ENCODE measurements at regions not wholly inside any gene's neighbourhood (a gene's known extent, or its start where the extent isn't known, plus 50 kb on each side); places are given as distances from the start of the nearest gene placed in this dataset.
"Not testable (repeated sequence)": the region's sequence is repeated elsewhere in the genome, so short reads cannot be mapped to it uniquely, and the experiment has no call there.

DNA sequence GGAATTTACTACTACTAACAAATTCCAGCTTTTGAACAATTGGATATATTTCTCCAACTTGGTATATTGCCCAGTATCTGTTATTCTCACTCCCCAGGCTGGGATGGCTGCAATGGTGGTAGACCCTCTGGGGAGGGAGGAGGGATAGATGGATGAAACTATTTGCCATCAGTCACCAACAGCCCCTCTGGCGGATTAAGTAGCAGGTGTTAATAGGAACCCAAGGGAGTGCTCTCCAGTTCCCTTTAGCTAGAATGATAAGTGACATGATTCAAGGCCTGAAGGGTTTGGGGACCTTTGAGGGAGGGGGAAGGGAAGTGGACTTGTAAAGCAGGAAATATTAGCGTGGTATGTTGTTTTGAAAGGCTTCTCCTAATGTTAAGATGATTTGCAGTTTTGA, 824.0 kb upstream of the ARRDC3 start:
- Histone ChIP-seq H3K4me3 (no peak overlapping the region), H3K27ac (no peak overlapping the region), H3K27me3 (no peaks in the 10 kb centered on the region), H3K36me3 (no peaks in the 10 kb centered on the region), H3K9me3 (no peaks in the 10 kb centered on the region), H3K4me1 (no peaks in the 10 kb centered on the region)
- ATAC-seq, result no peak
- TF ChIP-seq POLR2A (IDR thresholded peaks at IDR 0.05), result no peak
- no peak for DNase-seq
- intact Hi-C loops (cut with DNase I), result no loop called here
- 28% methylated on average over 2 of the region's 2 CpGs for WGBS (ENCODE audit: insufficient coverage, low coverage, low lambda C conversion rate, missing lambda C conversion rate)

GRCh38 chr5:92206681-92207080, 823.6 kb upstream of the ARRDC3 start:
- H3K36me3 ChIP-seq, result no peaks in the 10 kb centered on the region
- TF ChIP-seq POLR2A (IDR thresholded peaks at IDR 0.05), result no peak
- TF ChIP-seq, protein P1, sequence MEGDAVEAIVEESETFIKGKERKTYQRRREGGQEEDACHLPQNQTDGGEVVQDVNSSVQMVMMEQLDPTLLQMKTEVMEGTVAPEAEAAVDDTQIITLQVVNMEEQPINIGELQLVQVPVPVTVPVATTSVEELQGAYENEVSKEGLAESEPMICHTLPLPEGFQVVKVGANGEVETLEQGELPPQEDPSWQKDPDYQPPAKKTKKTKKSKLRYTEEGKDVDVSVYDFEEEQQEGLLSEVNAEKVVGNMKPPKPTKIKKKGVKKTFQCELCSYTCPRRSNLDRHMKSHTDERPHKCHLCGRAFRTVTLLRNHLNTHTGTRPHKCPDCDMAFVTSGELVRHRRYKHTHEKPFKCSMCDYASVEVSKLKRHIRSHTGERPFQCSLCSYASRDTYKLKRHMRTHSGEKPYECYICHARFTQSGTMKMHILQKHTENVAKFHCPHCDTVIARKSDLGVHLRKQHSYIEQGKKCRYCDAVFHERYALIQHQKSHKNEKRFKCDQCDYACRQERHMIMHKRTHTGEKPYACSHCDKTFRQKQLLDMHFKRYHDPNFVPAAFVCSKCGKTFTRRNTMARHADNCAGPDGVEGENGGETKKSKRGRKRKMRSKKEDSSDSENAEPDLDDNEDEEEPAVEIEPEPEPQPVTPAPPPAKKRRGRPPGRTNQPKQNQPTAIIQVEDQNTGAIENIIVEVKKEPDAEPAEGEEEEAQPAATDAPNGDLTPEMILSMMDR (IDR thresholded peaks at IDR 0.05), result no peak
- no peaks in the 10 kb centered on the region for H3K4me1 ChIP-seq
- intact Hi-C loops (cut with DNase I), result no loop called here
- DNase-seq (no peak), ATAC-seq (no peak)
- H3K4me3 ChIP-seq, result no peak overlapping the region
- no peak overlapping the region for H3K27ac ChIP-seq
- WGBS (ENCODE audit: insufficient coverage, low coverage, low lambda C conversion rate, missing lambda C conversion rate), result 56% methylated on average over 5 of the region's 5 CpGs
- H3K27me3 ChIP-seq, result no peaks in the 10 kb centered on the region
- no peaks in the 10 kb centered on the region for H3K9me3 ChIP-seq

- H3K27me3 ChIP-seq; intact Hi-C loops (cut with DNase I); H3K4me3 ChIP-seq; H3K9me3 ChIP-seq; DNase-seq; H3K4me1 ChIP-seq; H3K27ac ChIP-seq; ATAC-seq; H3K36me3 ChIP-seq: not testable (repeated sequence)
- WGBS (ENCODE audit: insufficient coverage, low coverage, low lambda C conversion rate, missing lambda C conversion rate), result 93% methylated on average over 8 of the region's 27 CpGs
These were observed 815.9 kb upstream of the ARRDC3 start for GRCh38 chr5:92199035-92199434.

GRCh38 chr5:92181656-92182055, 798.5 kb upstream of the ARRDC3 start:
- no peak for TF ChIP-seq POLR2A (IDR thresholded peaks at IDR 0.05)
- TF ChIP-seq, protein P1 (IDR thresholded peaks at IDR 0.05), result no peak
- ATAC-seq (no peak), DNase-seq (no peak)
- Histone ChIP-seq H3K9me3 (no peaks in the 10 kb centered on the region), H3K4me1 (no peaks in the 10 kb centered on the region), H3K36me3 (no peaks in the 10 kb centered on the region), H3K4me3 (no peak overlapping the region), H3K27ac (no peak overlapping the region), H3K27me3 (no peaks in the 10 kb centered on the region)
- intact Hi-C loops (cut with DNase I), result no loop called here
- WGBS (ENCODE audit: insufficient coverage, low coverage, low lambda C conversion rate, missing lambda C conversion rate), result 50% methylated on average over 1 of the region's 1 CpG

GRCh38 chr5:92180391-92180790, 797.3 kb upstream of the ARRDC3 start:
- no peak for ATAC-seq

More at GRCh38 chr5:92180391-92180790, 797.3 kb upstream of the ARRDC3 start:
- no peak for TF ChIP-seq POLR2A (IDR thresholded peaks at IDR 0.05)
- TF ChIP-seq, protein P1 (IDR thresholded peaks at IDR 0.05), result no peak
- H3K27ac ChIP-seq, result no peak overlapping the region
- no peaks in the 10 kb centered on the region for H3K27me3 ChIP-seq
- no peaks in the 10 kb centered on the region for H3K4me1 ChIP-seq
- no peak overlapping the region for H3K4me3 ChIP-seq
- H3K36me3 ChIP-seq, result no peaks in the 10 kb centered on the region
- intact Hi-C loops (cut with DNase I), result no loop called here
- no peak for DNase-seq
- no peaks in the 10 kb centered on the region for H3K9me3 ChIP-seq
